Effector CD8-positive, alpha-beta T cell (primary cell): ENCODE measurements at regions not wholly inside any gene's neighbourhood (a gene's known extent, or its start where the extent isn't known, plus 50 kb on each side); places are given as distances from the start of the nearest gene placed in this dataset.

Experiments used
- DNase-seq: peaks from one replicate; lab custom pipeline; 2025; lab: John Stamatoyannopoulos, UW

GRCh38 chr3:30114918-30115317 lies 491.5 kb upstream of the TGFBR2 start:
- DNase-seq: no peak

GRCh38 chr3:30122359-30122758 lies 484.0 kb upstream of the TGFBR2 start:
- no peak for DNase-seq

- no peak for DNase-seq
Observed at GRCh38 chr3:30123224-30123623, 483.2 kb upstream of the TGFBR2 start.

GRCh38 chr3:30123755-30124154 lies 482.6 kb upstream of the TGFBR2 start:
- DNase-seq: no peak

- DNase-seq: no peak
Observed at GRCh38 chr3:30124435-30125370, 481.7 kb upstream of the TGFBR2 start.

GRCh38 chr3:30129765-30130164 lies 476.6 kb upstream of the TGFBR2 start:
- DNase-seq: no peak

GRCh38 chr3:30130391-30130790 lies 476.0 kb upstream of the TGFBR2 start:
- no peak for DNase-seq

- DNase-seq: no peak
Observed at GRCh38 chr3:30131191-30131590, 475.2 kb upstream of the TGFBR2 start.

GRCh38 chr3:30135190-30135589 lies 471.2 kb upstream of the TGFBR2 start:
- DNase-seq: no peak

GRCh38 chr3:30139283-30139682 lies 467.1 kb upstream of the TGFBR2 start:
- no peak for DNase-seq

GRCh38 chr3:30140356-30141075 lies 465.9 kb upstream of the TGFBR2 start:
- DNase-seq: no peak

GRCh38 chr3:30141178-30141581 lies 465.2 kb upstream of the TGFBR2 start:
- no peak for DNase-seq

GRCh38 chr3:30141927-30142326 lies 464.5 kb upstream of the TGFBR2 start:
- DNase-seq: no peak

- DNase-seq: no peak
Observed at GRCh38 chr3:30142946-30143345, 463.5 kb upstream of the TGFBR2 start.

- DNase-seq: no peak
Observed at GRCh38 chr3:30145281-30145680, 461.1 kb upstream of the TGFBR2 start.

- no peak for DNase-seq
Observed at GRCh38 chr3:30146978-30147377, 459.4 kb upstream of the TGFBR2 start.

GRCh38 chr3:30154853-30155252 lies 451.5 kb upstream of the TGFBR2 start:
- DNase-seq: no peak

- DNase-seq: no peak
Observed at GRCh38 chr3:30155755-30156154, 450.6 kb upstream of the TGFBR2 start.

GRCh38 chr3:30156586-30157498 lies 449.6 kb upstream of the TGFBR2 start:
- no peak for DNase-seq

- DNase-seq: no peak
Observed at GRCh38 chr3:30161375-30161774, 445.0 kb upstream of the TGFBR2 start.

GRCh38 chr3:30162579-30162978 lies 443.8 kb upstream of the TGFBR2 start:
- no peak for DNase-seq

GRCh38 chr3:30166535-30166934 lies 439.9 kb upstream of the TGFBR2 start:
- DNase-seq: no peak
